K562 (cell line): ENCODE measurements at regions not wholly inside any gene's neighbourhood (a gene's known extent, or its start where the extent isn't known, plus 50 kb on each side); places are given as distances from the start of the nearest gene placed in this dataset.

ENCODE experiments used
- ATAC-seq: fragments of 200-7000 bp; cut with Tn5 transposase; 3 replicates; pipeline ENCODE4 v1.9.1; 2020; ENCODE audit warnings: moderate library complexity
- BruUV-seq: library from RNA; stranded (reverse); fragments of 400-500 nt; replicated peaks from 2 replicates; lab custom pipeline; 2021; lab: Mats Ljungman, UMichigan
- CTCF ChIA-PET: fragments of 300-600 bp; formaldehyde crosslinking; extraction: SDS; loops from one replicate; lab custom pipeline; 2021; ENCODE audit warnings: low intra/inter-chr PET ratio; lab: Yijun Ruan, JAX
- POLR2A ChIA-PET: fragments of 300-600, 350-650 bp; sonication (Branson Sonifier 250); formaldehyde crosslinking; extraction: SDS; loops from one replicate; lab custom pipeline; 2021; ENCODE audit warnings: antibody characterized with exemption, inconsistent platforms; lab: Yijun Ruan, JAX
- DNase-seq, 4 experiments: peaks; one replicate each; pipeline versions ENCODE4 v3.0.0 to v3.0.0-alpha.2; 2011 to 2018; ENCODE audit warnings: low spot score in 3 of 4, mixed read lengths in 3 of 4; ENCODE audit errors: extremely low read depth in 1 of 4
- FAIRE-seq: peaks from 2 replicates; lab custom pipeline; 2011; peaks lifted over from hg19 to GRCh38; lab: Jason Lieb, UNC
- H2AFZ ChIP-seq: 2 replicates; pipeline ENCODE4 v1.6.0; 2011; ENCODE audit warnings: low read depth, low read length, control low read depth, inconsistent platforms
- H3K27ac ChIP-seq: fragments of 200-600 bp; 3 replicates; pipeline ENCODE4 v1.8.0; 2011; ENCODE audit warnings: low read depth, mild to moderate bottlenecking, control low read depth, inconsistent platforms, low read length, moderate library complexity, mixed read lengths; ENCODE audit errors: extremely low read depth
- H3K27me3 ChIP-seq, 2 experiments: fragments of 300-600 bp in 1 of 2; 2 replicates in 1 of 2; 3 replicates in 1 of 2; pipeline versions ENCODE4 v1.6.0 to v1.8.0; 2011; ENCODE audit warnings: inconsistent platforms in 2 of 2, low read length in 2 of 2, mild to moderate bottlenecking in 1 of 2, mixed read lengths in 1 of 2, moderate library complexity in 1 of 2; ENCODE audit not compliant: control insufficient read depth in 2 of 2, insufficient read depth in 2 of 2
- H3K36me3 ChIP-seq: fragments of 300-600 bp; 3 replicates; pipeline ENCODE4 v1.8.0; 2011; ENCODE audit warnings: mild to moderate bottlenecking, low read length, inconsistent platforms; ENCODE audit not compliant: control insufficient read depth, insufficient read depth
- H3K4me1 ChIP-seq, 2 experiments: fragments of 200-600 bp in 1 of 2; replicated peaks in 1 of 2; 2 replicates in 1 of 2; 3 replicates in 1 of 2; pipeline versions ENCODE4 v1.5.1 to v1.8.0; 2011; ENCODE audit warnings: inconsistent platforms in 2 of 2, low read length in 2 of 2, mild to moderate bottlenecking in 1 of 2, mixed read lengths in 1 of 2, moderate library complexity in 1 of 2; ENCODE audit not compliant: control insufficient read depth in 2 of 2, insufficient read depth in 2 of 2
- H3K4me2 ChIP-seq: 2 replicates; pipeline ENCODE4 v1.6.1; 2011; ENCODE audit warnings: low read length, control low read depth, inconsistent platforms, mixed read lengths; ENCODE audit not compliant: insufficient read depth
- H3K4me3 ChIP-seq: fragments of 200-600 bp; sonication (generic), shearing (Covaris generic); 2 replicates; pipeline ENCODE4 v1.5.1; 2016; ENCODE audit warnings: control low read depth, inconsistent platforms
- H3K79me2 ChIP-seq: fragments of 200-600 bp; 3 replicates; pipeline ENCODE4 v1.8.0; 2011; ENCODE audit warnings: low read length, inconsistent platforms; ENCODE audit not compliant: control insufficient read depth, insufficient read depth
- H3K9ac ChIP-seq, 2 experiments: 2 replicates each; pipeline versions ENCODE4 v1.6.0 to v1.6.1; 2011; ENCODE audit warnings: low read depth in 2 of 2, low read length in 2 of 2, control low read depth in 1 of 2, inconsistent platforms in 1 of 2, mild to moderate bottlenecking in 1 of 2, mixed read lengths in 1 of 2; ENCODE audit not compliant: insufficient read depth in 1 of 2
- H3K9me1 ChIP-seq: one replicate; pipeline ENCODE4 v1.6.0; 2011; ENCODE audit warnings: inconsistent platforms, mild to moderate bottlenecking, low read length, moderate library complexity; ENCODE audit not compliant: control insufficient read depth, insufficient read depth
- H3K9me3 ChIP-seq: replicated peaks from 2 replicates; pipeline ENCODE4 v1.5.1; 2011; ENCODE audit warnings: low read depth, low read length, inconsistent platforms; ENCODE audit not compliant: control insufficient read depth, insufficient read depth
- H4K20me1 ChIP-seq: replicated peaks from 2 replicates; pipeline ENCODE4 v1.6.1; 2011; ENCODE audit warnings: low read length, inconsistent platforms, mixed read lengths; ENCODE audit not compliant: control insufficient read depth, insufficient read depth
- KLF1 ChIP-seq: fragments of 450-650 bp; IDR thresholded peaks from 2 replicates; pipeline ENCODE4 v1.6.1; 2016; ENCODE audit warnings: missing genetic modification characterization, missing compliant biosample characterization
- NR4A1 ChIP-seq, 2 experiments: fragments of 250-450 bp in 1 of 2; fragments of 450-650 bp in 1 of 2; sonication (Bioruptor Pico) in 1 of 2; IDR thresholded peaks; 2 replicates each; pipeline versions ENCODE4 v1.4.0 to v1.6.1; 2016 to 2020; ENCODE audit warnings: mild to moderate bottlenecking in 2 of 2, missing compliant biosample characterization in 1 of 2, missing genetic modification characterization in 1 of 2, moderate library complexity in 1 of 2
- WGBS: fragments of 100-300 bp; shearing (Covaris generic); methylation state at CpG from one replicate; pipeline ENCODE4 v1.1.6; 2016; ENCODE audit warnings: low coverage, mixed read lengths; ENCODE audit not compliant: insufficient coverage; ENCODE audit errors: missing lambda C conversion rate; 5-methylcytosine and 5-hydroxymethylcytosine counted together
- in situ Hi-C: fragments of 300-500 bp; cut with MboI; formaldehyde crosslinking; loops from 4 replicates; pipeline ENCODE4 v1.15.0; 2018; ENCODE audit warnings: inconsistent platforms, mixed read lengths
- intact Hi-C: fragments of 100-400 bp; cut with micrococcal nuclease; formaldehyde crosslinking; loops from 2 replicates; pipeline ENCODE4 v1.14.2; 2022
- TF ChIP-seq, protein P1 (sequence below), 3 experiments: IDR thresholded peaks in 2 of 3; conservative IDR thresholded peaks in 1 of 3; 2 replicates each; pipeline ENCODE4 v1.5.1; 2011 to 2012; ENCODE audit warnings: low read length in 3 of 3, mild to moderate bottlenecking in 3 of 3, control low read depth in 2 of 3, improper control_type of control experiment in 1 of 3, inconsistent platforms in 1 of 3, low read depth in 1 of 3, mixed read lengths in 1 of 3, moderate library complexity in 1 of 3; ENCODE audit not compliant: insufficient read depth in 2 of 3

GRCh38 chr19:29290853-29291252 is 77.9 kb upstream of the UQCRFS1 start:
- ChIA-PET POLR2A (no interaction called here), CTCF (no interaction called here)
- FAIRE-seq (no peak), DNase-seq (no peak), ATAC-seq (peak; percentile 66)
- Histone ChIP-seq H3K4me1 (no peaks in the 10 kb centered on the region), H3K27ac (no peak overlapping the region), H3K4me2 (no peak overlapping the region), H3K36me3 (no peaks in the 10 kb centered on the region), H3K9ac (no peak overlapping the region), H4K20me1 (0 out of 2 replicates have a peak, but pooled peaks cover 4% of the 10 kb centered on the region), H2AFZ (no peak overlapping the region), H3K4me3 (no peak overlapping the region), H3K9me3 (no peaks in the 10 kb centered on the region), H3K27me3 (peaks cover 3 to 13% of the 10 kb centered on the region in 2 experiments; a peak in 3 of 5 replicates), H3K9me1 (no peaks in the 10 kb centered on the region), H3K79me2 (no peaks in the 10 kb centered on the region)
- no peak for TF ChIP-seq KLF1 (tag)
- TF ChIP-seq, protein P1, sequence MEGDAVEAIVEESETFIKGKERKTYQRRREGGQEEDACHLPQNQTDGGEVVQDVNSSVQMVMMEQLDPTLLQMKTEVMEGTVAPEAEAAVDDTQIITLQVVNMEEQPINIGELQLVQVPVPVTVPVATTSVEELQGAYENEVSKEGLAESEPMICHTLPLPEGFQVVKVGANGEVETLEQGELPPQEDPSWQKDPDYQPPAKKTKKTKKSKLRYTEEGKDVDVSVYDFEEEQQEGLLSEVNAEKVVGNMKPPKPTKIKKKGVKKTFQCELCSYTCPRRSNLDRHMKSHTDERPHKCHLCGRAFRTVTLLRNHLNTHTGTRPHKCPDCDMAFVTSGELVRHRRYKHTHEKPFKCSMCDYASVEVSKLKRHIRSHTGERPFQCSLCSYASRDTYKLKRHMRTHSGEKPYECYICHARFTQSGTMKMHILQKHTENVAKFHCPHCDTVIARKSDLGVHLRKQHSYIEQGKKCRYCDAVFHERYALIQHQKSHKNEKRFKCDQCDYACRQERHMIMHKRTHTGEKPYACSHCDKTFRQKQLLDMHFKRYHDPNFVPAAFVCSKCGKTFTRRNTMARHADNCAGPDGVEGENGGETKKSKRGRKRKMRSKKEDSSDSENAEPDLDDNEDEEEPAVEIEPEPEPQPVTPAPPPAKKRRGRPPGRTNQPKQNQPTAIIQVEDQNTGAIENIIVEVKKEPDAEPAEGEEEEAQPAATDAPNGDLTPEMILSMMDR (IDR thresholded peaks at IDR 0.05 in 2 of 3, conservative IDR thresholded peaks at IDR 0.05 in 1 of 3; ENCODE audit: insufficient read depth in 2 of 3, low read depth in 1 of 3, low read length in 3 of 3), result peak in 2 of 3 experiments; percentile 20 to 22; a peak in 2 of 6 replicates
- intact Hi-C loops (loop anchor here (10.0 kb wide), 1 partner anchor 184 kb away; no protein-coding TSS in a partner anchor), in situ Hi-C loops (no loop called here)
- no TSS peak for BruUV-seq
- 0% methylated on average over 5 of the region's 5 CpGs for WGBS

DNA sequence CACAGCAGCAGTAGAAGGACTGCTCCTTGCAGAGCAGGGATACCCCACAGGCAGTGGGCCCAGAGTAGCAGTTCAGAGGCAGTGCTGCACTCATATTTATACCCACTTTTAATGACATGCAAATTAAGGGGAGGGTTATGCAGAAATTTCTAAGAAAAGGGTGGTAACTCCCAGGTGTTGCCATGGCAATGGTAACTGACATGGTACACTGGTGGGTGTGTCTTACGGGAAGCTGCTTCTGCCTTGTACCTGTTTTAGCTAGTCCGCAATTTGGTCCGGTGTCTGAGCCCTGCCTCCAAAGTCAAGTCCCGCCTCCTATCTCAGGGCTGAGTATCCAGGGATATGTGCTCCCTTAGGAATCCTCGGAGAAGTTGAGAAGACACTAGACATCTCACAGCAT is 79.2 kb upstream of the UQCRFS1 start:
- no peak overlapping the region for H3K4me3 ChIP-seq
- peaks cover 0 to 13% of the 10 kb centered on the region in 2 experiments; a peak in 2 of 5 replicates for H3K27me3 ChIP-seq
- H2AFZ ChIP-seq, result no peak overlapping the region
- intact Hi-C loops, result loop anchor here (10.0 kb wide), 1 partner anchor 183 kb away; no protein-coding TSS in a partner anchor
- H4K20me1 ChIP-seq, result 0 out of 2 replicates have a peak, but pooled peaks cover 4% of the 10 kb centered on the region
- ChIA-PET POLR2A (no interaction called here), CTCF (no interaction called here)
- H3K4me1 ChIP-seq, result no peaks in the 10 kb centered on the region
- 4% methylated on average over 5 of the region's 5 CpGs for WGBS
- no TSS peak for BruUV-seq
- peak in 1 of 4 experiments; percentile 5 for DNase-seq
- in situ Hi-C loops, result no loop called here
- no peaks in the 10 kb centered on the region for H3K36me3 ChIP-seq
- no peaks in the 10 kb centered on the region for H3K9me1 ChIP-seq
- FAIRE-seq, result no peak
- no peaks in the 10 kb centered on the region for H3K9me3 ChIP-seq
- ATAC-seq, result peak; percentile 56
- no peak overlapping the region for H3K27ac ChIP-seq
- no peak overlapping the region for H3K9ac ChIP-seq
- H3K79me2 ChIP-seq, result no peaks in the 10 kb centered on the region
- no peak overlapping the region for H3K4me2 ChIP-seq
- TF ChIP-seq NR4A1 (CRISPR knock-in tag; IDR thresholded peaks at IDR 0.05) (no peak), NR4A1 (tag; IDR thresholded peaks at IDR 0.05) (no peak)
